ENCODE measurements at regions not wholly inside any gene's neighbourhood (a gene's known extent, or its start where the extent isn't known, plus 50 kb on each side); places are given as distances from the start of the nearest gene placed in this dataset.

DNA sequence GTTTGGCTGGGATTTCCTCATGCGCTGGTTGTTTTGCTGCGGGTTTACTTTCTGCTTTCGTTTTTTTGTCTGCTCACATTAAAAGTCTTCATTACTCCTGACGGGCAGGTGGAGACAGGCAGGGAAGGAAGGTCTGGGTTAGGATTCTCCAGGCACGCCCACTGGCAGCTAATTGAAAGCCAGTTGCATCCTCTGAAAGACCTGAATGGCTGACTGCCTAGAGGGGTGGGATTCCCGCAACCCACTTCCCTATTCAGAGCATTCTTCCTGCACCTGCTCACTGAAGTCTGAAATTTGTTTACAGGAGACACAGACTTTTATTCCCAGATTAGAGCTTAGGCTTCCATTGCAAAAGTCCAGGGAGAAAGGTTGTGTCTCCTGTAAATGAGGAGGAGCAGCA, 172.0 kb downstream of the UQCRFS1 start:
- TF ChIP-seq POLR2AphosphoS5 (IDR thresholded peaks at IDR 0.05) (no peak), POLR2A (IDR thresholded peaks at IDR 0.05) (no peak)
- TF ChIP-seq, protein P1, sequence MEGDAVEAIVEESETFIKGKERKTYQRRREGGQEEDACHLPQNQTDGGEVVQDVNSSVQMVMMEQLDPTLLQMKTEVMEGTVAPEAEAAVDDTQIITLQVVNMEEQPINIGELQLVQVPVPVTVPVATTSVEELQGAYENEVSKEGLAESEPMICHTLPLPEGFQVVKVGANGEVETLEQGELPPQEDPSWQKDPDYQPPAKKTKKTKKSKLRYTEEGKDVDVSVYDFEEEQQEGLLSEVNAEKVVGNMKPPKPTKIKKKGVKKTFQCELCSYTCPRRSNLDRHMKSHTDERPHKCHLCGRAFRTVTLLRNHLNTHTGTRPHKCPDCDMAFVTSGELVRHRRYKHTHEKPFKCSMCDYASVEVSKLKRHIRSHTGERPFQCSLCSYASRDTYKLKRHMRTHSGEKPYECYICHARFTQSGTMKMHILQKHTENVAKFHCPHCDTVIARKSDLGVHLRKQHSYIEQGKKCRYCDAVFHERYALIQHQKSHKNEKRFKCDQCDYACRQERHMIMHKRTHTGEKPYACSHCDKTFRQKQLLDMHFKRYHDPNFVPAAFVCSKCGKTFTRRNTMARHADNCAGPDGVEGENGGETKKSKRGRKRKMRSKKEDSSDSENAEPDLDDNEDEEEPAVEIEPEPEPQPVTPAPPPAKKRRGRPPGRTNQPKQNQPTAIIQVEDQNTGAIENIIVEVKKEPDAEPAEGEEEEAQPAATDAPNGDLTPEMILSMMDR (IDR thresholded peaks at IDR 0.05) = no peak
